Suppressor macrophage treated with lipopolysaccharide for 4 hours (primary cell): ENCODE measurements at regions not wholly inside any gene's neighbourhood (a gene's known extent, or its start where the extent isn't known, plus 50 kb on each side); places are given as distances from the start of the nearest gene placed in this dataset.
"Not testable (repeated sequence)": the region's sequence is repeated elsewhere in the genome, so short reads cannot be mapped to it uniquely, and the experiment has no call there.

Experiments used
- DNase-seq: peaks from one replicate; pipeline ENCODE4 v3.0.0-alpha.2; 2020

- DNase-seq, result no peak
Measured at GRCh38 chr14:23751616-23752015, 115.5 kb downstream of the DHRS2 start.

- no peak for DNase-seq
Measured at GRCh38 chr14:23763394-23763793, 127.2 kb downstream of the DHRS2 start.

- no peak for DNase-seq
Measured at GRCh38 chr14:23766737-23767401, 130.7 kb downstream of the DHRS2 start.

DNA sequence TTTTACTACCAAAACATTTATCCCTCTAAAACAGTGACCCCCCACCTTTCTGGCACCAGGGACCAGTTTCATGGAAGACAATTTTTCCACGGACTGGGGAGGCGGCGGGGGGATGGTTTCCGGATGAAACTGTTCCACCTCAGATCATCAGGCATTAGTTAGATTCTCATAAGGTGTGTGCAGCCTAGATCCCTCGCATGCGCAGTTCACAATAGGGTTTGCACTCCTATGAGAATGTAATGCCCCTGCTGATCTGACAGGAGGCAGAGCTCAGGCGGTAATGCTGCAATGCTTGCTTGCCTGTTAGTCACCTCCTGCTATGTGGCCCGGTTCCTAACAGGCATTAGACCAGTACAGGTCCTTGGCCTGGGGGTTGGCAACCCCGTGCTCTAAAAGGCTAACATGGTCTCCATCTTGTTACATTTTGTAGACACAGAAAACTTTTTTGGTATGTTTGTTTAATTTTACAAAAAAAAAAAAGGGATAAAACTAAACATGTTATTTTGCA is 133.1 kb downstream of the DHRS2 start:
- not testable (repeated sequence) for DNase-seq

DNA sequence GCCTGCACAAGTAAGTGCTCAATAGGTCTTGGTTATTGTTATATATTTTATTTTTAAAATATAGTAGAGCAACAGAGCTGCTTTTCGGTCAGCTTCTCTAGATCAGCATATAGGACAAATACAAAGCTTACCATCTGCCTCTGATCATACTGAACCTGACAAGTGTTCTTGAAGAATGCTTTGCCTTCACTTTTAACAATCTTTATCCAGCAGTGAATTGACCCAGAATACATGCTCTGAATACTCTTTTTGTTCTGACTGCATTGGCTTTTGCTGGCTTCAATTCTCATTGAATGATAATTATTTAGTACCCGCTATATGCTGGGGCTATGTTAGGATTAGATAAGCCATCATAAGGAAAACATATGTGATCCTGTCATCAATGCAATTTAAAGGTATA is 137.8 kb downstream of the DHRS2 start:
- DNase-seq, result no peak

GRCh38 chr14:23776296-23776695 is 140.1 kb downstream of the DHRS2 start:
- no peak for DNase-seq

DNA sequence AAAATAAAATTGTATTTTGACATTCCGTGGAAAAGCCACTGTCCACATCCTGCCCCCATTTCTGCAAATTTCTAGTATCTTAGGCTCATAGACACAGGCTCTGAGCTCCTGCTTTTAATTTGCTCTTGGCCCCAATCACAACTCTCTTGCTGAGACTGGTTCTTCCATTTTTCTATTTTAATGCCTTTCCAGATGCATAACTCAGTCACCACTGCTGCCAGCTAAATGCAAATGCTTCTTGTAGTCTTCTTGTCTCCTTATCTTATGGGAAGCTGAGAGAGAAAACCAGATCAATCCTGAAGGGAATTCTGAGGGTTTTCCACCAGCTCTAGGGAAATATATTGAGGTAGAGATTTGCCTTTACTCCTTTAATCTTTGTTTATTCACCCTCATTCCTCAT is 149.0 kb downstream of the DHRS2 start:
- DNase-seq, result no peak

GRCh38 chr14:23787436-23787835 is 151.3 kb downstream of the DHRS2 start:
- DNase-seq, result no peak

GRCh38 chr14:23789696-23790095 is 153.5 kb downstream of the DHRS2 start:
- no peak for DNase-seq

GRCh38 chr14:23793532-23793931 is 157.4 kb downstream of the DHRS2 start:
- no peak for DNase-seq

DNA sequence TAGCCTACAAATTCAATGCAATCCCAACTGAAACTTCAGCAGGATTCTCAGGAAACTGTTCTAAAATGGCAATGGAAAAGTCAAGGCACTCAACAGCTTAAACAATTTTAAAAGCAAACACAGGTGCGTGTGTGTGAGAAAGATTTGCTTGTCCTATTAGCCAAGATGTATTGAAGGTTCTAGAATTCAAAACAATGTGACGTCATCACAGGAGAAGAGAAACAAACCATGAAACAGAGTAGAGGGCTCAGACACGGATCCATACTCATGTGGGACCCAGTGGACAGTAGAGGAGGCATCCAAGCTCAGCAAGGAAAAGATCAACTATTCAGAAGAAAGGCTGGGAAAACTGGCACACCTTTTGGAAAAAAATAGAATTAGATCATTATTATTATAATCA is 152.8 kb upstream of the DHRS4 start:
- DNase-seq, result no peak

- no peak for DNase-seq
Measured at GRCh38 chr14:23801766-23802165, 151.8 kb upstream of the DHRS4 start.

GRCh38 chr14:23804817-23805216 is 148.8 kb upstream of the DHRS4 start:
- DNase-seq, result no peak

DNA sequence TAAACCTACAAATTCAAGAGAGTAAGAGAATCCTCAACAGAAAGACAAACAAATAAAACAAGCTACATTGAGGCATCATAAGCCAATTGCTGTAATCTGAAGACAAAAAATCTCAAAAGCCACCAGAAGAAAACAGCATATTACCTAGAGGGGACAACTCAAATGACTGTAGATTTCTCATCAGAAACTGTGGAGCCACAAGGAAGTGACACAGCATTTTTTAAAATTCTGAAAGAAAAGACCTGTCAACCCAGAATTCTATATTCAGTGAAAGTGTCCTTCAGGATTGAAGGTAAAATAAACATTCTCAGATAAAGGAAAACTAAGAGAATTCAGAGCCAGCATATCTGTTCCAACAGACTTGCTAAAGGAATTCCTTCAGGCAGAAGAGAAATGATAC is 147.8 kb upstream of the DHRS4 start:
- no peak for DNase-seq

DNA sequence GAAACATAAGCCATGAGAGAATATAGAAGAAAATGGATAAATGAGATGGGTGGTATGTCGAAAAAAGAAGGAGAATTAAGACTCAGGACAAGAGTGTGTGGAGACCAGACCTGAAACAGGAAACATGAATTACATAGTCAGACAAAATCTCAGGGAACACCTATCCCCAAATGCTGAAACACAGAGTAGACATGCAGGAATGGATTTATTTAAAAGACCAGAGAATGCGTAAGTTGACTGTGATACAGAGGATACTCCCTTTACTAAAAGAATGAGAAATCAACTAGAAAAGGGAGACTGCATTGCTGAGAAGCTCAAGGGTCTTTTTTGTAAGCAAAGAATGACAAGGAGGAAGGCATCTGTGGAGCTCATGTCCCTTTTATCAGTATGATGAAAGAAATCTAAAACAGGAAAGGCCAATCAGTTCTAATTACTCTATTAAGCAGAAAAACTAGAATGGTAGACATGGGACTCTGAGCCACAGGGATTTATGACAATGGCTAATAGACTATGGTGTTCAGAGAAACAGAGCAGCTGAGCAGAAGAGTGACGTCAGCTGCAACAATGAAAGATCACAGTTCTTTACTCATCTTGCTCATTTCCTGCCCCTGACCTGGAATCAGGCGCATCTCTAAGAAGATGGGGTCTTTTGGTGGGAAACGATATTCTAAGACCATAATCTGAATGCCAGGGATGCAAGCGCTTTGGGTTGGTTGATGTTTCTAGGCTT is 138.9 kb upstream of the DHRS4 start:
- DNase-seq, result no peak

GRCh38 chr14:23816371-23816770 is 137.2 kb upstream of the DHRS4 start:
- no peak for DNase-seq

GRCh38 chr14:23817164-23817767 is 136.3 kb upstream of the DHRS4 start:
- DNase-seq, result no peak

DNA sequence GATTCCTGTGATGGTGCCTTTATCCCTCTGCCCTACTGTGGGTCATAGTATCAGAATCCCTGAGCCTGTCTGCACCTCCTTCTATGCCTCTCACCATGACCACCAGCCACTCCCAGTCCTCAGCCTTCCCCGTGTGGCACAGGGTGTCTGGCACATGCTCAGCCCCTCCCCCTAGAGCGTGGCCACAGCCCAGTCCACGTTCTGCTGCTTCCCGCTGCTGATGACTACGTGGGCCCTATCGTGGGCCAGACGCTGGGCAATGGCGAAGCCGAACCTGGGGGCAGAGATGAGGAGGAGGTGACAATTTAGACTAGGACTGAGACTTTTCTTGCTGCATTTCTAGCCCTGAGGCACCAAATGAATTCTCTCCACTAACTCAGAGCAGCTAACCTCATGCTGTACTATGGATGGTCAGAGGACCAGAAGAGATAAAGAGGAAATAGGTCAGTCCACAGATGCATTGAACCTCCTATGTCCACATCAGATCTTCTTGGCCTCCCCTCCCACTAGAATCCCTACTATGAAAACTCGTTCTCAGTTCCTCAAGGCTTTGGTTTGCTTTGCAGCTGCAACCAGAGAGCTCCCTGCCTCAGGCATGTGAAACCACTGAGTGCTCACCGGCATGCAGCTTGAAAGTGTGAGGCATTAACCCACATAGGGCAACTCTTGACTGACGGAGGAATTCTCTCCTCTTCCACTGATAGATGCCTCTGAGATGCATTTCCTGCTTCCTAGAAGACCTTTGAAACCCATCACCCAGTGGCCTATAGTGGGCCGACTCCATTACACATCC is 126.3 kb upstream of the DHRS4 start:
- DNase-seq, result no peak

DNA sequence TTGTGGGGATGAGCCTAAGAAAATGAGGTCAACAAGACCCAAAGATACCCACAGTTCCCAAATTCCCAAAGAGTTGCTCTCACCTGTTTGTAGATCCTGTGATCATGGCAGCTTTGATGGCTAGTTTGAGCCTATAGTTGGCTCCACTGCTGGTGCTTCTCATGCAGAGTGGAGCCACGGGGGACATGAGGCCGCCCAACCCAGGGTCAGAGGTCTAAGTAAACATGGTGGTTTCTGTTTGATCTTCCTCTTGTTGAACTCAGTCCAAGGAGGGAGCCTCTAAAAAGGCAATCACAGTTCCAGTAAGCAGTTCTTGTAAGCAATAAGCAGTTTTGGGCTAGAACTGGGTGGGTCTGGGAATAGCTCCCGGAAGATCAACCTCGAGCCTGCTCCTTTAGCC is 125.6 kb upstream of the DHRS4 start:
- no peak for DNase-seq

DNA sequence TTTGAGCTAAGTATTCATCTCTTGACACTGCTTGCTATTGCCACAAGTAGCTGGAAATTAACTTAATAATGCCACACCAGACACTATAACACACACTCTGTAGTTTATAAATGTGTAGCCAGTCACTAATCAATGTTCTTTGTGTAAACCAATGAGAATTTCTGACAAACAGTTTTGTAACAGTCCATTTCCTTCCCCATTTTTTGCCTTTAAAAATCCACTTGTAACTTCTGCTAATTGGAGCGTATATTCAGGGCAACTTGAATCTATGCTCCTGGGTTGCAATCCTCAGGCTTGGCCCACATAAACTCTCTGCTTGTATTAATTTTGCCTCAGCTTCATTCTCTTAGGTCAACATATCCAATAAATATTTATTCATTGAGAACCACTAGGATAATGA is 125.0 kb upstream of the DHRS4 start:
- DNase-seq, result peak; percentile 48

- peak; percentile 34 for DNase-seq
Measured at GRCh38 chr14:23829736-23830471, 123.7 kb upstream of the DHRS4 start.

GRCh38 chr14:23831596-23831995 is 122.0 kb upstream of the DHRS4 start:
- peak; percentile 47 for DNase-seq

GRCh38 chr14:23861666-23862065 is 91.9 kb upstream of the DHRS4 start:
- no peak for DNase-seq
